Gastrocnemius medialis (tissue), 4 donors: ENCODE measurements at regions not wholly inside any gene's neighbourhood (a gene's known extent, or its start where the extent isn't known, plus 50 kb on each side); places are given as distances from the start of the nearest gene placed in this dataset.

Source experiments
- CTCF ChIP-seq, 5 experiments: fragments of 450-650 bp in 3 of 5; fragments of 200-600 bp in 2 of 5; sonication (generic) in 2 of 5; IDR thresholded peaks in 4 of 5; conservative IDR thresholded peaks in 1 of 5; 1 replicate in 4 of 5; 2 replicates in 1 of 5; pipeline ENCODE4 v1.5.1; 2016 to 2019; ENCODE audit warnings: antibody characterized with exemption in 5 of 5, mild to moderate bottlenecking in 3 of 5, moderate library complexity in 3 of 5
- POLR2A ChIP-seq, 2 donors: fragments of 450-650 bp; IDR thresholded peaks; one replicate each; pipeline ENCODE4 v1.6.1; 2017; ENCODE audit warnings: antibody characterized with exemption in 2 of 2, mild to moderate bottlenecking in 2 of 2, moderate library complexity in 2 of 2

GRCh38 chr20:6347916-6348315, 225.1 kb upstream of the FERMT1 start:
- TF ChIP-seq CTCF (IDR thresholded peaks at IDR 0.05 in 4 of 5, conservative IDR thresholded peaks at IDR 0.05 in 1 of 5) (no peak), POLR2A (IDR thresholded peaks at IDR 0.05) (no peak)
